Body of pancreas (tissue), 4 donors: ENCODE measurements at regions not wholly inside any gene's neighbourhood (a gene's known extent, or its start where the extent isn't known, plus 50 kb on each side); places are given as distances from the start of the nearest gene placed in this dataset.

Experiments used
- ATAC-seq: fragments of 150-250 bp; one replicate; pipeline ENCODE4 v1.9.1; 2016
- DNase-seq, 4 donors: peaks; one replicate each; pipeline ENCODE4 v3.0.0-alpha.2; 2019
- H3K27ac ChIP-seq, 4 donors: fragments of 200-600 bp; sonication (generic); 1 replicate in 3 of 4; 2 replicates in 1 of 4; pipeline versions ENCODE4 v1.5.1 to v1.6.1; 2016 to 2019; ENCODE audit warnings: mild to moderate bottlenecking in 1 of 4, mixed read lengths in 1 of 4, moderate library complexity in 1 of 4
- H3K27me3 ChIP-seq, 2 donors: fragments of 200-600 bp; sonication (generic); one replicate each; pipeline ENCODE4 v1.6.0; 2016; ENCODE audit warnings: mild to moderate bottlenecking in 1 of 2
- H3K36me3 ChIP-seq, 2 donors: fragments of 200-600 bp; sonication (generic); replicated peaks in 1 of 2; 2 replicates each; pipeline ENCODE4 v1.5.1; 2016; ENCODE audit warnings: low read depth in 2 of 2; ENCODE audit not compliant: insufficient read depth in 1 of 2
- H3K4me1 ChIP-seq: fragments of 200-600 bp; sonication (generic); one replicate; pipeline ENCODE4 v1.6.0; 2016
- H3K4me3 ChIP-seq, 2 donors: fragments of 200-600 bp; sonication (generic); 1 replicate in 1 of 2; 2 replicates in 1 of 2; pipeline ENCODE4 v1.5.1; 2016 to 2019
- H3K9me3 ChIP-seq, 3 donors: fragments of 200-600 bp; sonication (generic); 1 replicate in 2 of 3; 2 replicates in 1 of 3; pipeline ENCODE4 v1.5.1; 2016
- POLR2A ChIP-seq, 3 donors: fragments of 450-650 bp; IDR thresholded peaks; one replicate each; pipeline ENCODE4 v1.6.1; 2016; ENCODE audit warnings: antibody characterized with exemption in 3 of 3, mild to moderate bottlenecking in 2 of 3
- WGBS, 2 donors: methylation state at CpG; one replicate each; pipeline ENCODE4 v1.1.5; 2017; 5-methylcytosine and 5-hydroxymethylcytosine counted together
- intact Hi-C: fragments of 100-400 bp; cut with DNase I; formaldehyde crosslinking; loops from one replicate; pipeline ENCODE4 v1.15.1; 2023
- TF ChIP-seq, protein P1 (sequence below), 7 experiments: fragments of 450-650 bp in 4 of 7; fragments of 200-600 bp in 3 of 7; sonication (generic) in 3 of 7; IDR thresholded peaks; one replicate each; pipeline ENCODE4 v1.5.1; 2016 to 2019; ENCODE audit warnings: antibody characterized with exemption in 7 of 7

DNA sequence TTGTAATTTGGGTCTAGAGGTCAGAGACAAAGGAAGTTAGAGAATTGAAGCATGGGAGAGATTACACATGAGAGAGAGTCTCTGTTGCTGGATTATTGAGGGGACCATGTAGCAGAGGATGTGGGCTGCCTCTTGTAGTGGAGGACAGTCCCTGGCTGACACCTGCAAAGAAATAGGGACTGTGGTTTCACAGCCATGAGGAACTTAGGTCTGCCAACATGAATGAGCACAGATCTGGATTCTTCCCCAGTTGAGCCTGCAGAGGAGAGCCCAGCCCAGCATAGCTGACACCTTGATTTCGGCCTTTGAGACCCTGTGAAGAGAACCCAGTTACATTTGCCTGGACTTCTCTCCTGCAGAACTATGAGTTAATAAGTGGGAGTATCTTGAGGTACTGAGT, 179.5 kb upstream of the TWIST2 start:
- Histone ChIP-seq H3K27ac (no peak overlapping the region), H3K9me3 (no peaks in the 10 kb centered on the region), H3K4me1 (no peaks in the 10 kb centered on the region), H3K27me3 (no peaks in the 10 kb centered on the region), H3K4me3 (no peak overlapping the region), H3K36me3 (no peaks in the 10 kb centered on the region)
- 21 to 33% methylated on average over 1 of the region's 1 CpG for WGBS, 2 donors
- DNase-seq (no peak), ATAC-seq (no peak)
- intact Hi-C loops, result no loop called here
- TF ChIP-seq POLR2A (IDR thresholded peaks at IDR 0.05), result no peak
- TF ChIP-seq, protein P1, sequence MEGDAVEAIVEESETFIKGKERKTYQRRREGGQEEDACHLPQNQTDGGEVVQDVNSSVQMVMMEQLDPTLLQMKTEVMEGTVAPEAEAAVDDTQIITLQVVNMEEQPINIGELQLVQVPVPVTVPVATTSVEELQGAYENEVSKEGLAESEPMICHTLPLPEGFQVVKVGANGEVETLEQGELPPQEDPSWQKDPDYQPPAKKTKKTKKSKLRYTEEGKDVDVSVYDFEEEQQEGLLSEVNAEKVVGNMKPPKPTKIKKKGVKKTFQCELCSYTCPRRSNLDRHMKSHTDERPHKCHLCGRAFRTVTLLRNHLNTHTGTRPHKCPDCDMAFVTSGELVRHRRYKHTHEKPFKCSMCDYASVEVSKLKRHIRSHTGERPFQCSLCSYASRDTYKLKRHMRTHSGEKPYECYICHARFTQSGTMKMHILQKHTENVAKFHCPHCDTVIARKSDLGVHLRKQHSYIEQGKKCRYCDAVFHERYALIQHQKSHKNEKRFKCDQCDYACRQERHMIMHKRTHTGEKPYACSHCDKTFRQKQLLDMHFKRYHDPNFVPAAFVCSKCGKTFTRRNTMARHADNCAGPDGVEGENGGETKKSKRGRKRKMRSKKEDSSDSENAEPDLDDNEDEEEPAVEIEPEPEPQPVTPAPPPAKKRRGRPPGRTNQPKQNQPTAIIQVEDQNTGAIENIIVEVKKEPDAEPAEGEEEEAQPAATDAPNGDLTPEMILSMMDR (IDR thresholded peaks at IDR 0.05), result no peak

DNA sequence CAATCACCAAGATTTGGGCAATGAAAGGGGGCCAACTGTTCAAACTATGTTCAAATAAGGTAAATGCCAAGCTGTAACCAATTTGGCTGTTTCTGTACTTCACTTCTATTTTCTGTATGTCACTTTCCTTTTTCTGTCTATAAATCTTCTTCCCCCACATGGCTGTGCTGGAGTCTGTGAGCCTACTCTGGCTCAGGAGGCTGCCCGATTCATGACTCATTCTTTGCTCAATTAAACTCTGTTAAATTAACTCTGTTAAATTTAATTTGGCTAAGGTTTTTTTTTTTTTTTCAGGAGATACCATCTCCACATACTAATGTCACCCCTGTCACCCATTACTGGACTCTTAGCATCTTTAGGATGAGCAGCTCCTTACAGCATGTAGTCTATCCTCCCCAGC, 178.8 kb upstream of the TWIST2 start:
- no peak overlapping the region for H3K4me3 ChIP-seq
- intact Hi-C loops, result no loop called here
- no peaks in the 10 kb centered on the region for H3K9me3 ChIP-seq
- H3K27ac ChIP-seq, result no peak overlapping the region
- no peaks in the 10 kb centered on the region for H3K27me3 ChIP-seq
- DNase-seq, result no peak
- H3K36me3 ChIP-seq, result no peaks in the 10 kb centered on the region
- no peak for TF ChIP-seq POLR2A (IDR thresholded peaks at IDR 0.05)
- TF ChIP-seq, protein P1 (IDR thresholded peaks at IDR 0.05), result no peak
- WGBS, 2 donors, result 86 to 100% methylated on average over 1 of the region's 1 CpG
- no peak for ATAC-seq
- no peaks in the 10 kb centered on the region for H3K4me1 ChIP-seq

DNA sequence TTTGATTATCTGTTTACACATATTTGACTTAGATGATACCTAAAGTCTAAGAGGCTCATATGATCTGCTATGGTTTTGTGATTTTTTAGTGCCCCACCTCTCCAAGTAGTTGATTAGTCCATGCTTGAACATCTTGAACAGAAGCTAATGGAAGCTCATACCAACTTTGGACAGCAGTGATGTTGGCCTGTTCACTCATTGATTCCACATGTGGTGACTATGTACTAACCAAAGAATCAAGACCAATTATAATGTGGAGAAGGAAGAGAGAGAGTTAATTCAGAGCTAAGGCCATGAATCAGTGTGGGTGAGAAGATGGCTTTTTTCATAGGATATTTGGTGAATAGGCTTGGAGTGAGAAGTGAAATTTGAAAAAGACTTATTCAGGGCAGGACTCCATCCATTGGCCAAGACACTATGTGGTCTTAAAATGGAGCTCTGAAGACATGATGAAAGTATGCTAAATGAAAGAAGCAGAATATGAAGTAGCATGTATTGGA, 178.3 kb upstream of the TWIST2 start:
- Histone ChIP-seq H3K4me3 (no peak overlapping the region), H3K36me3 (no peaks in the 10 kb centered on the region), H3K9me3 (no peaks in the 10 kb centered on the region), H3K27me3 (no peaks in the 10 kb centered on the region), H3K4me1 (no peaks in the 10 kb centered on the region), H3K27ac (no peak overlapping the region)
- intact Hi-C loops, result no loop called here
- no peak for TF ChIP-seq POLR2A (IDR thresholded peaks at IDR 0.05)
- TF ChIP-seq, protein P1 (IDR thresholded peaks at IDR 0.05), result no peak
- ATAC-seq (no peak), DNase-seq (no peak)

DNA sequence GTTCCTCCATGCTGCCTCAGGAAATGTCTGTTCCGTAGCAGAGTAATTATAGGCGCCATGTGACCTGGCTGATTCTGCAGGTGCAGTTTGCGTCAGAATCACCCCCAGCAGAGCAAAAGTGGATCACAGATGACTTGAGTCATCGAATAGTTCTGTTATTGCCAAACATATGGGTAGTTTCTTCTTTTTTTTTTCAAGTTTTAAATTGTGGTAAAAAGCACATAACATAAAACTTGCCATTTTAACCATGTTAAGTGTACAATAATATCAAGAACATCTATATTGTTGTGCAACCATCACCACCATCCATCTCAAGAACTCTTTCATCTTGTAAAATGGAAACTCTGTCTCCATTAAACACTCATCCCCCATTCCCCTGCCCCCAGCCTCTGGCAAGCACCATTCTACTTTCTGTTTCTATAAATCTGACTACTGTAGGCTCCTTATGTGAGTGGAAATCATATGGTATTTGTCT, 177.7 kb upstream of the TWIST2 start:
- 42 to 64% methylated on average over 4 of the region's 4 CpGs for WGBS, 2 donors
- intact Hi-C loops, result no loop called here

DNA sequence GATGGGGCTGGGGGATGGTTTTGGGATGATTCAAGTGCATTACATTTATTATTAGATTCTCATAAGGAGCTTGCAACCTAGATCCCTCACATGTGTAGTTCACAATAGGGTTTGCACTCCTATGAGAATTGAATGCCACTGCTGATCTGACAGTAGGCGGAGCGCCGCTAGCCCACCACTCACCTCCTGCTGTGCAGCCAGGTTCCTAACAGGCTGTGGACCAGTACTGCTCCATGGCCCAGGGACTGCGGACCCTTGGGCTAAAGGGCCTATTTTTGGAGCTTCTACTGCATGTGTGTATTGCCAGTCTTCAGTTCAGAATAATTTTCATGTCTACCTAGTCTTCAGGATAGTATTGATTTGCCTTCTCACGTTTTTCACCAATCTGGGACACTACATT, 165.3 kb upstream of the TWIST2 start:
- DNase-seq, result no peak
- Histone ChIP-seq H3K4me1 (no peaks in the 10 kb centered on the region), H3K27me3 (no peaks in the 10 kb centered on the region), H3K27ac (no peak overlapping the region), H3K9me3 (no peaks in the 10 kb centered on the region), H3K36me3 (no peaks in the 10 kb centered on the region), H3K4me3 (no peak overlapping the region)
- intact Hi-C loops, result no loop called here
- 73 to 76% methylated on average over 5 of the region's 5 CpGs for WGBS, 2 donors
- TF ChIP-seq POLR2A (IDR thresholded peaks at IDR 0.05), result no peak
- TF ChIP-seq, protein P1 (IDR thresholded peaks at IDR 0.05), result no peak
- no peak for ATAC-seq

More for the DNA sequence above, 177.7 kb upstream of the TWIST2 start:
- Histone ChIP-seq H3K27ac (no peak overlapping the region), H3K4me1 (no peaks in the 10 kb centered on the region), H3K9me3 (no peaks in the 10 kb centered on the region), H3K4me3 (no peak overlapping the region), H3K36me3 (no peaks in the 10 kb centered on the region), H3K27me3 (no peaks in the 10 kb centered on the region)
- no peak for TF ChIP-seq POLR2A (IDR thresholded peaks at IDR 0.05)
- TF ChIP-seq, protein P1 (IDR thresholded peaks at IDR 0.05), result no peak
- no peak for ATAC-seq
- no peak for DNase-seq
